OCI-M2 (cell line): ENCODE measurements at regions not wholly inside any gene's neighbourhood (a gene's known extent, or its start where the extent isn't known, plus 50 kb on each side); places are given as distances from the start of the nearest gene placed in this dataset.

Experiments used
- DNase-seq: peaks from one replicate; lab custom pipeline; 2025; ENCODE audit not compliant: unreplicated experiment; lab: John Stamatoyannopoulos, UW

GRCh38 chr11:29317694-29318093 is 699.1 kb downstream of the KCNA4 start:
- no peak for DNase-seq

GRCh38 chr11:29315275-29315674 is 701.6 kb downstream of the KCNA4 start:
- DNase-seq: no peak

- no peak for DNase-seq
Measured at GRCh38 chr11:29314211-29314610, 702.6 kb downstream of the KCNA4 start.

GRCh38 chr11:29312812-29313211 is 704.0 kb downstream of the KCNA4 start:
- no peak for DNase-seq

- DNase-seq: no peak
Measured at GRCh38 chr11:29310725-29311342, 706.0 kb downstream of the KCNA4 start.

GRCh38 chr11:29309992-29310391 is 706.8 kb downstream of the KCNA4 start:
- no peak for DNase-seq

GRCh38 chr11:29306527-29306926 is 710.3 kb downstream of the KCNA4 start:
- DNase-seq: no peak

GRCh38 chr11:29305456-29306232 is 711.2 kb downstream of the KCNA4 start:
- DNase-seq: no peak

- DNase-seq: no peak
Measured at GRCh38 chr11:29300420-29300819, 716.4 kb downstream of the KCNA4 start.

GRCh38 chr11:29296680-29297079 is 720.1 kb downstream of the KCNA4 start:
- no peak for DNase-seq

GRCh38 chr11:29293825-29294224 is 723.0 kb downstream of the KCNA4 start:
- DNase-seq: no peak

- no peak for DNase-seq
Measured at GRCh38 chr11:29282088-29282487, 734.7 kb downstream of the KCNA4 start.

- no peak for DNase-seq
Measured at GRCh38 chr11:29281271-29281777, 735.5 kb downstream of the KCNA4 start.

GRCh38 chr11:29280452-29280851 is 736.4 kb downstream of the KCNA4 start:
- no peak for DNase-seq

GRCh38 chr11:29279716-29280115 is 737.1 kb downstream of the KCNA4 start:
- DNase-seq: no peak

- DNase-seq: no peak
Measured at GRCh38 chr11:29272019-29272654, 744.7 kb downstream of the KCNA4 start.

- no peak for DNase-seq
Measured at GRCh38 chr11:29271616-29272015, 745.2 kb downstream of the KCNA4 start.

- no peak for DNase-seq
Measured at GRCh38 chr11:29268733-29269132, 748.1 kb downstream of the KCNA4 start.

GRCh38 chr11:29265792-29266191 is 751.0 kb downstream of the KCNA4 start:
- no peak for DNase-seq

GRCh38 chr11:29265381-29265780 is 751.4 kb downstream of the KCNA4 start:
- no peak for DNase-seq

- DNase-seq: no peak
Measured at GRCh38 chr11:29263971-29264682, 752.7 kb downstream of the KCNA4 start.
